ENCODE measurements at regions not wholly inside any gene's neighbourhood (a gene's known extent, or its start where the extent isn't known, plus 50 kb on each side); places are given as distances from the start of the nearest gene placed in this dataset.
"Not testable (repeated sequence)": the region's sequence is repeated elsewhere in the genome, so short reads cannot be mapped to it uniquely, and the experiment has no call there.

GRCh38 chr17:30731210-30732132 lies 93.0 kb downstream of the CRLF3 start:
- peak; percentile 39 for DNase-seq

GRCh38 chr17:30730837-30731209 lies 93.7 kb downstream of the CRLF3 start:
- not testable (repeated sequence) for DNase-seq

- DNase-seq: not testable (repeated sequence)
Observed at GRCh38 chr17:30730171-30730836, 94.2 kb downstream of the CRLF3 start.

GRCh38 chr17:30729471-30730170 lies 94.9 kb downstream of the CRLF3 start:
- DNase-seq: not testable (repeated sequence)

- DNase-seq: not testable (repeated sequence)
Observed at GRCh38 chr17:30727517-30727916, 97.0 kb downstream of the CRLF3 start.

- DNase-seq: not testable (repeated sequence)
Observed at GRCh38 chr17:30726734-30727133, 97.8 kb downstream of the CRLF3 start.

- DNase-seq: not testable (repeated sequence)
Observed at GRCh38 chr17:30726310-30726709, 98.2 kb downstream of the CRLF3 start.

- not testable (repeated sequence) for DNase-seq
Observed at GRCh38 chr17:30724034-30724650, 100.3 kb downstream of the CRLF3 start.

- DNase-seq: not testable (repeated sequence)
Observed at GRCh38 chr17:30722114-30722780, 102.2 kb downstream of the CRLF3 start.

- DNase-seq: not testable (repeated sequence)
Observed at GRCh38 chr17:30720971-30721370, 103.5 kb downstream of the CRLF3 start.

- DNase-seq: no peak
Observed at GRCh38 chr17:30720013-30720471, 104.5 kb downstream of the CRLF3 start.

- DNase-seq: not testable (repeated sequence)
Observed at GRCh38 chr17:30719131-30719973, 105.1 kb downstream of the CRLF3 start.

- not testable (repeated sequence) for DNase-seq
Observed at GRCh38 chr17:30718691-30719090, 105.8 kb downstream of the CRLF3 start.

- not testable (repeated sequence) for DNase-seq
Observed at GRCh38 chr17:30718099-30718447, 106.4 kb downstream of the CRLF3 start.

- no peak for DNase-seq
Observed at GRCh38 chr17:30717291-30718098, 107.0 kb downstream of the CRLF3 start.

GRCh38 chr17:30716461-30717290 lies 107.8 kb downstream of the CRLF3 start:
- DNase-seq: no peak

- not testable (repeated sequence) for DNase-seq
Observed at GRCh38 chr17:30714825-30715622, 109.5 kb downstream of the CRLF3 start.

- DNase-seq: not testable (repeated sequence)
Observed at GRCh38 chr17:30713805-30714204, 110.7 kb downstream of the CRLF3 start.

All from COR-L47 (cell line).